GM18519 (cell line): ENCODE measurements at regions not wholly inside any gene's neighbourhood (a gene's known extent, or its start where the extent isn't known, plus 50 kb on each side); places are given as distances from the start of the nearest gene placed in this dataset.

Experiments
- ATAC-seq: cut with Tn5 transposase; IDR thresholded peaks from one replicate; pipeline ENCODE4 v1.9.1; 2021; ENCODE audit warnings: mild to moderate bottlenecking, moderate library complexity; ENCODE audit not compliant: unreplicated experiment, low FRiP score

DNA sequence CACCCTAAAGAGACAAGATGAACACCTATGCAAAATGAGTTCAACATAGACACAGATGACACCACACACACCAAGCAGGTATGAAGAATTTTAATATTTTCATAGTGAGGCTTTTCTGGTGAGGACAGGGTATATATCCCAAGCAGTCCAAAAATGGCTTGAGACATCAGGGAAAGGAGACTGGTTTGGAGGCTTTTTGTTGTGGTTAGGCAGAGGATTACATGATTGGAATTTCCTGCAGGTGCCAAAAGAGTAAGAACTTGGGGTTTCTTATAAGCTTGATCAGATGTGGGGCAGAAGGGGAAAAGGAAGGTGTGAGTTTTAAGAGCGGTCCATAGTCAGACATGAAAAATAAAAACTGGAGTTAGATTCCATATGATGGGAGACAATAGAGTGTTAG lies 420.8 kb upstream of the SLITRK1 start:
- ATAC-seq: no peak

DNA sequence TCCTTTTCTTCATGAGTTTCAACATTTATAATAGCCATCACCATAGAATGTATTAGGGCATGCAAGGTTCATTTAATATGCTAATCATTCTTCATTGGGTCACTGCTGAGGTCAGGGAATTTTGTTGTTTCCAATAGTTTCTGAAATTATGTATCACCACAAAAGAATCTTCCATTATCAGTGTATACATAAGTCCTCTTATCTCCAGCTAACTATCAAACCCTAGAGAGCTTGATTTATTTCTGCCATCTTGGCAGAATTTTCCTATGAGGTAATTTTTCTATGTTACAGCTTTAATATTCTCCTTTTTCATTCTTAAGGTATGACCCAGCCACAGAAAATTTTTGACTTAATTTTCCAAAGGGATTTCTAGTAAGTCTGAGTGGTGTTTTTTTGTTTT lies 415.0 kb upstream of the SLITRK1 start:
- ATAC-seq: no peak

DNA sequence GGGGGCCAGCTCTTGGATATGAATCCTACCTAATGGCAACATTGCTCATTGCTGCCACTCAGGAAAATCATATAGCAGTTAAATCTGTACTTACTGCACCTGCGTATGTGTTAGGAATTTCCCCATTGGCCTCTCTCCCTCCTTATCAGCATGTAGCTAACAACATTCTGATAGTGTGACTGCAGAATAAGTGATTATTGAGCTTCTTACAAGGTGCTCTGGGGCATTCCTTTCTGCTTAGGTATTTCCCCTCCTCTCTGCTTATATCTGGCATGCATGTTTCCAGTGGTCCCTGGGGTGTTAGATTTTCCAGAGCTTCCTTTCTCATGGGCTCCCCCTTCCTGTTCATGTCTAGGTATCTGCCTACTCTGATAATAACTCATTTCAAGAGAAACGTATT lies 414.1 kb upstream of the SLITRK1 start:
- no peak for ATAC-seq

DNA sequence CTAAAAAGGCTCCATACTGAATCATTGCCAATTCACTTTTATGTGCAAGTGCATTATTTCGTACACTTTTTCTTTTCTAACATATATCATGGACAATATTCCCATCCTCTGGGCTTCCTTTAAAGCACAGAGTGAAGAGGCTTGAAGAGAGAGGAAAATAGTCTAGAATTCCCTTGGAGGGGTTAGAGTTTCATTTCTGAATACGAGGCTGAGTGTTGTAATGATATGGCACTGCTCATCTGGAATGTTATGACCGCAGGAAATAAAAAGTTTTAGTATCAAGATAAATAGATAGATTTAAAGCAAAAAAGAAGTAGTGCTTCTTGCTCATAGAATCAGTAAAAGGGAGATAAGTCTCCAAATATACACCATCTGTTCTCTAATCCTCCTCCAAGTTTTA lies 412.3 kb upstream of the SLITRK1 start:
- no peak for ATAC-seq

DNA sequence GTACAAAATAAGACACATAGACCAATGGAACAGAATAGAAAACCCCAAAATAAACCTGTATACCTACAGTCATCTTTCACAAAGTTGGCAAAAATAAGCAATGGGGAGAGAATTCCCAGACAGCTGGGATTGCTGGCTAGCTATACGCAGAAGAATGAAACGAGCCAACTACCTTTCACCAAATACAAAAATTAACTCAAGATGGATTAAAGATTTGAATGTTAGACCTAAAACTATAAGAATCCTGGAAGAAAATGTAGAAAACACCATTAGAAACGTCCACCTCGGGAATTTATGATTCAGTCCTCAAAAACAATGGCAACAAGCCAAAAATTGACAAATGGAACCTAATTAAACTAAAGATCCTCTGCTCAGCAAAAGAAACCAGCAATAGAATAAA lies 408.1 kb upstream of the SLITRK1 start:
- ATAC-seq: no peak

DNA sequence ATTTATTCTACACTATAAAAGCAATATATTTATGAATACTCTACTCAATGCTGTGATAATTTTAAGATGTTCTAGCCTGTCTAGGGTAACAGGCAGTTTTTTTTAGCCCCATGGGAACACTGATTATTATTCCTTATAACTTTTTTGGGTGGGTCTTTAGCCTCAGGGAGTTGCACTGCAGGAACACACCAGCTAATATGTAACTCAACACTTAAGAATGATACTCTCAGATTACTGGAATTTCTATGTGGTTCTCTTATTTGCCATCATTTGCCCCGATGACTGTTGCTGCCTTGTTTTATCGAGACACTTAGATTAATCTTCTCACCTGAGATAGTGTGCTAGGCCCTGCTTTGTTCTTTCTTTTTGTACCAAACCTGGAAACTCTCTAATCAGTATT lies 396.9 kb upstream of the SLITRK1 start:
- no peak for ATAC-seq

DNA sequence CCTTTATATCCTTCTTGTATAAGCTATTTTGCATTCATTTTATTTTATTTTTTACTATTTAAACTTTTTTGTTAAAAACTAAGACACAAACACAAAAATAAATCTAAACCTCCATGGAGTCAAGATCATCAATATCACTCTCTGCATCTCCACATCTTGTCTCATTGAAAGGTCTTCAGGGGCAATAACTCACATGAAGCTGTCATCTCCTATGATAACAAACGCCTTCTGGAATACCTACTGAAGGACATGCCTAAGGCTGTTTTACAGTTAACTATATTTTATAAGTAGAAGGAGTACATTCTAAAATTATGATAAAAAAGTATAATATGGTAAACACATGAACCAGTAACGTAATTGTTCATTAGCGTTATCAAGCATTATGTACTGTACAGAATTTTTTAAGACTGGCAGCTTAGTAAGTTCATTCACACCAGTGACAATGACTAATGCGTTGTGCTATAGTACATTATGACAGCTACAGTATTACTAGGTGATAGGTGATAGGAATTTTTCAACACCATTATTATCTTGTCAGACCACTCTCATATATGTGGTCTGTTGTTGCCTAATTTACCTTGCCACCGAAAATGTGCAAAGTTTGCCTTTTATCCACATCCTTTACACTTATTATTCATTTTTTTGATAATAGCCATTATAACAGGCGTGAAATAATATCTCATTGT lies 390.7 kb upstream of the SLITRK1 start:
- ATAC-seq: no peak

DNA sequence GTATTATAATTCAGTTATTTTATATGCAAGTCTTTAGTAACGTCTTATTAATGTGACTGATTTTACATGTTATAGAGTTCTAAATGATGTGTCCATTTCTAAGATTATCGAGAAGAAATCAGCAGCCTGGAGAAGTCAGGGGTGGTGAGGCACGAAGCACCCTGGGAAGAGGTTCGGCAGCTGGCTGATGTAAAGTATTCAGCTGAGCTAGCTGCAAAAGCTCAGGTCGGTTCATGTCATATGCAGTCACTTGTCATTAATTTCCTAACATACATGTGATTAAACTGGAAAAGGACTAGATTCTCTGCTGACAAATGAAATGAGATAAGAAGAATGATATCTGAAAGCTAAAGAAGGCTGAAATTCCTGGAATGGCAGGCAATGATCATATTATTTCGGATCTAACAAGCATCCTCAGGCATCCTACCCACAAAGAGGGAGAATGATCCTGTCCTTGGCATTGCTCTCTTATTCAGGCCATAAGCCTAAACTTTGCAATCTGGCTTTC lies 383.0 kb upstream of the SLITRK1 start:
- ATAC-seq: no peak

DNA sequence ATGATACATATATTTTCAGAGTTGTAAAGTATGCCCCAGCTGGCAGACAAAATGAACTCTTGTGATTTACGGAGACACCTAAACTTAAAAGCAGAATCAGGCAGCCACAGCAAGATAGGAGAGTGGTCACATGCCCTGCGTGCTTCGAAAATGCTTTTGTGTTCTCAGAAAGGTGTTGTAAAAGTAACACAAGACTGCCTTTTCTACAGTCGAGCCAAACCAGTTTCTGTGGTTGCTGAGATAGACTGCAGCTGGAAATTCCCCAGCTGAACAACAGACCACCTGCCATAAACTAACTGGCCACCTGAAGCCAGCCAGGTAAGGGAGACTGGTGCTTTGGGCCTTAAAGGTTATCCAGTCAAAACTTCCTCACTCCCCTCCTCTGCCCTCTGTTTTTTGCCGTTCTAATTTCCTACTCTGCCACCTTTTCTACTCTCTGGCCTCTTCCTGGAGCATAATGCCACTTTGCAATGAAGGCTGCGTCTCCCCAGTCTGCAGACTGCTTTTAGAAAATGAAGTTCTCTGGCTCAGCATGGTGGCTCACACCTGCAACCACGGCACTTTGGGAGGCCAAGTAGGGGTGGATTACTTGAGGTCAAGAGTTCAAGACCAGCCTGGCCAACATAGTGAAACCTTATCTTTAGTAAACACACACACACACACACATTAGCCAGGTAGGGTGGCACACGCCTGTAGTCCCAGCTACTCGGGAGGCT lies 381.2 kb upstream of the SLITRK1 start:
- ATAC-seq: no peak

DNA sequence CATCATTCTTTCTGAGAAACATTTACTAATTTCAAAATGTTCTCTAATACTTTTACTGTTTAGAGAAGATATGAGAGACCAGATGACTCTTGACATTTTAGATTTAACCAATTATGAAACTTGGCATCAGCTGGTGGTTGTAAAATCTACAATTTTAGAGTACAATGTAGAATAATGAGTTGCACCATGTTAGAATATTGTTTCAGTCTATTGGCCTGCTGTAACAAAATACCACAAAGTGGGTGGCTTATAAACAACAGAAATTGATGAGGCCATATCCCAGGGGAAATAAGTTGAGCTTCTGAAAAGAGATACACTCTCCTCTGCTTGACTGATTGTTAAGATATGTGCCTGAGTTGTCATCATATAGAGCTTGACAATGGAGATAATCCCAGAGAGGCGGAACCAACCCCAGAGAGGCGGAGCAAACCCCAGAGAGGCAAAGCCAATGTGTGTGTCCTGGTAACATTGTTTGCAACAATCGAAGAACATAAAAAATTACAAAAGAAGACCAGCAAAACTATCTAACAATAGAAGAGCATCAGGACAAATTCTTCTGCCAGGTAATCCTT lies 373.0 kb upstream of the SLITRK1 start:
- no peak for ATAC-seq

DNA sequence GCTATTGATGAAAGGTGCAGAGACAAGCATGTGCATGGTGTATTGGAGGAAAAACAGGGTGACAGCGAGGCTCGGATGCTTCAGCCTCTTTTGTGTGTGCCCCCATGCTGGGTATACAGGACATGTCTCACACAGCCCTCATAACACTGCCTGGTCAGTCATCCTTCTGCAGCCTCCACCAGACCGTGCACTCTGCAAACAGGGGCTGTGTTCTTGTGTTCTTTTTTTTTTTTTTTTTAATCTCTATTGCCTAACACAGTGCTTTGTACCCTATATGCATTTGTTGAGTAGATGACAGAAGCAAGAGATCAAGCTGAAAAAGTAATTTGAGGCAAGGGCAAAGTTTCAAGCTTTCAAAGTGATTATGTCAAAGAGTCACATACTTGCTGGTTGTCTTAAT lies 367.2 kb upstream of the SLITRK1 start:
- no peak for ATAC-seq

DNA sequence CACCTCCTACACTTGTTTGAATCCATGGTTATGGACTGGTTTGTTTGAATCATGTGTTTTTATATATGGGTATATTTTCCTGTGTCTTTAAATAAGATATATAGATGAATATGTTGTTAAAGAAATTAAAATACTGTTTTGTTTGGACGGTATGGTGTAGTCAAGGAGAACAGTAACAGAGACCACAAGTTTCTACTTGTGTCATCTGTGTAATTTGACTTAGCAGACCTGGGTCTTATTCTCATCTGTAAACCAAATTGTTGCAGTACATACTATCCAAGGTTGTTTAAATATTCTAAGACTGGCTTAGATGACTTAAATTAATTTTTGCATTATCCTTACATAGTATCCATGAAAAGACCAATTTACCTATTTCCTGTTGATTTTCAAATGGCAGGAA lies 361.1 kb upstream of the SLITRK1 start:
- no peak for ATAC-seq

DNA sequence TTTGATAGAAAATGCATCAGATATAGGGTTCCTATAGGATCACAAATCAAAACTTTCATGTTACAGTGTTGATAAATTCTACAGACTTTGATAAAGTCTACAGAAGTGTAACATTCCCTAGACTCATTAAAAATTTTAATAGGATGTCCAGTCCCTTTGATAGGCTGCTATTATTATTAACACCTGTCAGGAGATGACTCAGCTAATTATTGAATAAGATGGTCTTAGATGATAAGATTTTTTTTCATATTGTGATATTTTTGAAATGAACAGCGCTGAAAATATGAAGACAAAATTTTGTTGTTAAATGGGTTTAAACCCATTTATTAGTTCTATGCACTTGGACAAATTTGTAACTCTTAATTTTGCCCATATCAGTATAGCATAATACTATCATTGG lies 356.8 kb upstream of the SLITRK1 start:
- ATAC-seq: no peak

DNA sequence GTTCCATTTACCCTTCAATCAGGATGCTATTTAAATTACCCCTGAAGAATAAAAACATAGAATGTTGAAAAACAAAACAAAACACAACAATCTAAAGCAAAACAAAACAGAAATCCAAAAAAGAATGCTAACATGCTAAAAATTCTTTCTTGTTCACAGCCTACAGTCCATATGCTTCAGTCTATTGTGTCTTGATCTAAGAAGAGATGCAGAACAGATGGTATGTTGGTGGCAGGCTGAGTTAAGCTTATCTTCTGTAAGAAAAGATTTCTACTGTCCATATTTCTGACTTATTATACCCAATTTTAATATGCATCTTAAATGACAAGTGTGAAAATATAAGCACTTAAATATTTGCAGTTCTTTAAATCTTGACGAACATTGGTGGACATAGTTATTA lies 356.1 kb upstream of the SLITRK1 start:
- ATAC-seq: no peak

DNA sequence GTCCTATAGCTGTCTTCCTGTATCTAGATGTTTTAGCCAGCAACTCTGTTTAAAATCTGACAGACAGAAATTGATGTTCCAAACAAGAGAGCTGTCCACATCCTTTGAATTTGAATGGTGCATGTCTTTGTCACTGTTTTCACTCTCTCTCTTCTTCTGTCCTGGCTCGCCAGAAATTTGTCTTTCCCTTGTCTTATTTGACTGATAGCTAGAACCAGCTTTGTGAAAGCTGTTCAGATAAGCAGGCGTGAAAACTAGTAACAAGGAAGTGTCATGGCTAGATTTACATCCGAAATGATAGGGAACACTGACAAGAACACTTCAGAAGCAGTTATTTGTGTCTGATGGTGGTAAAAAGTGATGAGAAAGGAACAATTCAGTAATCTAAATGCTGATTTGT lies 354.9 kb upstream of the SLITRK1 start:
- ATAC-seq: no peak

DNA sequence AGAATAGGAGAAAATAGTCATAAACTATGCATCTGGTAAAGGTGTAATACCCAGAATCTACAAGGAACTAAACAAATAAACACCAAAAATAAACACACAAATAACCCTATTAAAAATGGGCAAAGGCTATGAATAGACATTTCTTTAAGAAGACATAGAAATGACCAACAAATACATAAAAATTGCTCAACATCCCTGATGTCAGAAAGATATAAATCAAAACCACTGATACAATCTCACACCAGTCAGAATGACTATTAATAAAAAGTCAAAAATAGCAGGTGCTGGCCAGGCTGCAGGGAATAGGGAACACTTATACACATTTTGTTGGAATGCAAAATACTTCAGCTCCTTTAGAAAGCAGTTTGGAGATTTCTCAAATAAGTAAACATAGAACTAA lies 352.1 kb upstream of the SLITRK1 start:
- no peak for ATAC-seq

DNA sequence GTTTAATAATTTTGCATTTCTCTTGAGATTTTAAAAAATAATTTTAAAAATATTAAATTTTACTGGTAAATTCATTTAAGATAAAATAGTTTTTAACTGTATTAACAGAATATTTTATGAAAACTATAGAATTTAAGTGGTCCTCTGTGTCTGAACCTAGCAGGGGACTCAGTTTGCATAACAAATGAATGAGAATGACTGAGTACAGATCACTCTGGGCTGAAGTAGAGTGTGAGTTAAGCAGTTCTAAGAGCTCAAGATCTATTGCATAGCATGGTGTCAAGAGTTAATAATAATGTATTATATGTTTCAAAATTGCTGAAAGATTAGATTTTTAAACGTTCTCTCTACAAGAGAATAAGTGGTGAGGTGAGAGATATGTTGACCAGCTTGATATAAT lies 348.3 kb upstream of the SLITRK1 start:
- no peak for ATAC-seq

DNA sequence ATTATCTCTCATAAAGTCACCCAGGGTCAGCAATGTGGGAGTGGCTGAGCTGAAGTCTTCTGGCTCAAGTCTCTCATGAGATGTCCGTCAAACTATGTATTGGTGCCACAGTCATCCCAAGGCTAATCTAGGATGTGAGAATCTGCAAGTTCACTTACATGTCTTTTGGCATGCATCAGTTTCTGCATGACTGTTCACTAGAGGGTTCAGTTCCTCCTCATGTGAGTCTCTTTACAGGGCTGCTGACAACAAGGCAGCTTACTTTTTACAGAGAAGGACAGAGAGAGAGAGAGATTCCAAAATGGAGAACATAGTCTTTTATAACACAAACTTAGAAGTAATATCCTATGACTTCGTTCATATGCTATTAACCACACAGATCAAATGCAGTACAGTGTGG lies 328.8 kb upstream of the SLITRK1 start:
- no peak for ATAC-seq

DNA sequence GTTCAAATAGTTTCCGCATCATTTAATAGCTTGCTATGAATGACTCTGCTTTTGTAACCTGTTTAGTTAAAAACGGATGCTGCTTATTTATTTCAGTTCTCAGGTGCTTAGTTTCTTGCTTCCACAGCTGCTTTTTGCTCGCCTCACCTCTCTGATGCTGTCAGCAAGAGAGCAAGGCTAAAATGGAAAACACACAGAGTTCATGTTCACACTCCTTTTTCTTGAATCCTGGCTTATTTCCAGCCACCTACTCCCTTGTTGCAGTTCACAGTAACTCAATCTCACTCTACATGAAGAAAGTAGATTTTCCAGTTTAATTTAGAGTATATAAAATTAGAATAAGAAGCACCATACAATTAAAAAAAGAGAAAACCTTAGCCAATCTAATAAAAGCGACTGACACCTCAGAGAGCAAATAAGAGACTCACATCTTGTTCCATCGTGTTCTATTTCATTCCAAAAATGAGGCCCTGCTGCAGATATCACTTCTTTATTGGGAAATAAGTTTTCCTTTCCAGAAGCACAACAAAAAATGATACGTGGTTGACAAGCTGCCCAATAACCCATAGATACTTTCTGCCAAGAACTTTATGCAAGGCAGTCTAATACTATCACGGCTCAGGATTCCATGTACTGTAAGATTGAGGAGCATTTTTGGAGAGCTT lies 326.1 kb upstream of the SLITRK1 start:
- no peak for ATAC-seq

DNA sequence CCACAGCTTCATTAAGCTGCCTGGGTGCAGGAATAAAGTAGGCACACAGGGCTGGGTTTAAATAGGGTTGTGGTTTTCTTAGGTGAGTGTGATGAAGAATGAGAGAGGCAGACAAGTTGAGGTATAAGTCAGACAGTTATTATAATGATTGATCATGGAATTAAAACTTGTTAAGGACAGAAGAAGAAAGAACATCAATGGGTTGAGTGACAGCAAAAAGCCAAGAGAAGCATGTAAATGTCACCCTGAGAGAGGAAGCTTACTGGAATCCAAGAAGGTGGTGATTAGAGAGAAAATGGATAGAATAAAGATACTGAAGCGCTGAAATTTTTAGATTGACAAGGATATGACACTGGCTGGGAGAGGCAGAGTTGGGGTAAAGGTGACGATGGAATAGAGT lies 325.2 kb upstream of the SLITRK1 start:
- ATAC-seq: no peak

DNA sequence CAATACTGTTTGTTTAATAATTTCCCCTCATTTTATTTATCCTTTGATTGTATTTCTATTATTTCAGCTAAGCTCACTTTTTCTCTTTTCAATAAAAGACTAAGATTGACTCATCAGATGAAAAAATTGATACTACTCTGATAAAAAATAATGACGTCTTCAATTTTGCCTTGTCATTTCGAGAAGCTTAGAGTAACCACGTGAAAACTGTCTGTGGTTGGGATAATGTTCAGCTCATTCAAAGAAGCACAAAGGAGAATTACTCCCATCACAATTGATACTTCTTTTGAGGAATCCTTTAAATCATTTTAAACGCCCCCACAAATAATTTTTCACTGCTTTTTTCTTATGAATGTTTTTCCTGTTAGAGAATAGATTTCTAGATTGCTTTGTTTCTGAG lies 318.7 kb upstream of the SLITRK1 start:
- no peak for ATAC-seq
